ENCODE measurements at regions not wholly inside any gene's neighbourhood (a gene's known extent, or its start where the extent isn't known, plus 50 kb on each side); places are given as distances from the start of the nearest gene placed in this dataset.

GRCh38 chr20:21921251-21921650 lies 215.8 kb downstream of the PAX1 start:
- ATAC-seq, result no peak
- peaks cover 0 to 16% (median 0%) of the 10 kb centered on the region in 11 donors for H3K9me3 ChIP-seq
- H3K27me3 ChIP-seq, result no peaks in the 10 kb centered on the region
- WGBS, 2 donors, result 58 to 66% methylated on average over 5 of the region's 5 CpGs
- intact Hi-C loops (cut with DNase I), result loop anchor here in 1 of 10 donors (5.0 kb wide), 1 partner anchor 49 kb away; no protein-coding TSS in a partner anchor
- DNase-seq, result no peak
- H3K4me3 ChIP-seq, result no peak overlapping the region
- H3K36me3 ChIP-seq, result no peaks in the 10 kb centered on the region
- H3K4me1 ChIP-seq, result no peaks in the 10 kb centered on the region
- no peak for TF ChIP-seq CTCF (IDR thresholded peaks at IDR 0.05)
- no peak overlapping the region for H3K27ac ChIP-seq

- Histone ChIP-seq H3K27me3 (no peaks in the 10 kb centered on the region), H3K4me1 (no peaks in the 10 kb centered on the region), H3K4me3 (no peak overlapping the region), H3K27ac (no peak overlapping the region), H3K36me3 (no peaks in the 10 kb centered on the region), H3K9me3 (peaks cover 0 to 14% (median 0%) of the 10 kb centered on the region in 11 donors)
- intact Hi-C loops (cut with DNase I), result loop anchor here in 1 of 10 donors (5.0 kb wide), 1 partner anchor 48 kb away; no protein-coding TSS in a partner anchor
- DNase-seq (no peak), ATAC-seq (no peak)
- no peak for TF ChIP-seq CTCF (IDR thresholded peaks at IDR 0.05)
- WGBS, 2 donors, result 71 to 73% methylated on average over 3 of the region's 3 CpGs
These were observed 214.7 kb downstream of the PAX1 start for GRCh38 chr20:21920211-21920610.

GRCh38 chr20:21918398-21918797 lies 212.9 kb downstream of the PAX1 start:
- H3K4me3 ChIP-seq, result no peak overlapping the region
- H3K27ac ChIP-seq, result no peak overlapping the region
- no peak for TF ChIP-seq CTCF (IDR thresholded peaks at IDR 0.05)
- ATAC-seq (no peak), DNase-seq (no peak)
- intact Hi-C loops (cut with DNase I), result no loop called here
- H3K27me3 ChIP-seq, result no peaks in the 10 kb centered on the region
- no peaks in the 10 kb centered on the region for H3K4me1 ChIP-seq
- 76 to 82% methylated on average over 7 of the region's 7 CpGs for WGBS, 2 donors
- H3K9me3 ChIP-seq, result peaks cover 0 to 14% (median 0%) of the 10 kb centered on the region in 11 donors
- H3K36me3 ChIP-seq, result no peaks in the 10 kb centered on the region

GRCh38 chr20:21902391-21902790 lies 196.9 kb downstream of the PAX1 start:
- DNase-seq (no peak), ATAC-seq (no peak)
- Histone ChIP-seq H3K9me3 (peaks cover 0 to 6% (median 0%) of the 10 kb centered on the region in 11 donors), H3K27ac (no peak overlapping the region), H3K4me1 (peaks cover 0 to 4% (median 0%) of the 10 kb centered on the region in 9 donors), H3K27me3 (no peaks in the 10 kb centered on the region), H3K4me3 (no peak overlapping the region), H3K36me3 (no peaks in the 10 kb centered on the region)
- intact Hi-C loops (cut with DNase I), result no loop called here
- no peak for TF ChIP-seq CTCF (IDR thresholded peaks at IDR 0.05)
- 75 to 77% methylated on average over 3 of the region's 3 CpGs for WGBS, 2 donors
